Neural progenitor cell (in vitro differentiated cells): ENCODE measurements at regions not wholly inside any gene's neighbourhood (a gene's known extent, or its start where the extent isn't known, plus 50 kb on each side); places are given as distances from the start of the nearest gene placed in this dataset.

Source experiments
- DNase-seq: peaks from one replicate; pipeline ENCODE4 v3.0.0-alpha.2; 2016; ENCODE audit warnings: low spot score
- H2AFZ ChIP-seq: fragments of 200-600 bp; sonication (generic); replicated peaks from 2 replicates; pipeline ENCODE4 v1.6.1; 2016; ENCODE audit warnings: antibody characterized with exemption
- H3F3A ChIP-seq: fragments of 200-600 bp; sonication (generic); 2 replicates; pipeline ENCODE4 v1.6.1; 2016; ENCODE audit warnings: antibody characterized with exemption, low read depth
- H3K27ac ChIP-seq: fragments of 200-600 bp; sonication (generic); 2 replicates; pipeline ENCODE4 v1.5.1; 2016; ENCODE audit warnings: mild to moderate bottlenecking
- H3K27me3 ChIP-seq: fragments of 200-600 bp; sonication (generic); 2 replicates; pipeline ENCODE4 v1.6.1; 2016; ENCODE audit warnings: mild to moderate bottlenecking, moderate library complexity
- H3K36me3 ChIP-seq: fragments of 200-600 bp; sonication (generic); 2 replicates; pipeline ENCODE4 v1.5.1; 2016
- H3K4me1 ChIP-seq: fragments of 200-600 bp; sonication (generic); 2 replicates; pipeline ENCODE4 v1.6.1; 2016; ENCODE audit warnings: mixed run types
- H3K4me2 ChIP-seq: fragments of 200-600 bp; sonication (generic); 2 replicates; pipeline ENCODE4 v1.6.1; 2016
- H3K4me3 ChIP-seq: fragments of 200-600 bp; sonication (generic); 2 replicates; pipeline ENCODE4 v1.5.1; 2016
- H3K79me2 ChIP-seq: fragments of 200-600 bp; sonication (generic); 2 replicates; pipeline ENCODE4 v1.6.1; 2016; ENCODE audit warnings: low read depth
- H3K9ac ChIP-seq: fragments of 200-600 bp; sonication (generic); 2 replicates; pipeline ENCODE4 v1.6.1; 2016
- H3K9me3 ChIP-seq: fragments of 200-600 bp; sonication (generic); 2 replicates; pipeline ENCODE4 v1.5.1; 2016; ENCODE audit warnings: low read depth
- H4K20me1 ChIP-seq: fragments of 200-600 bp; sonication (generic); 2 replicates; pipeline ENCODE4 v1.6.1; 2016; ENCODE audit warnings: low read depth
- H3K27ac Mint-ChIP-seq: 3 replicates; pipeline ENCODE4 v1.8.0; 2021; ENCODE audit warnings: mixed read lengths
- H3K27me3 Mint-ChIP-seq: 2 replicates; pipeline ENCODE4 v1.8.0; 2022; ENCODE audit warnings: low read depth, mild to moderate bottlenecking, inconsistent platforms, moderate library complexity, mixed read lengths; ENCODE audit not compliant: insufficient read depth
- H3K36me3 Mint-ChIP-seq: 3 replicates; pipeline ENCODE4 v1.8.0; 2021; ENCODE audit warnings: mixed read lengths
- H3K4me1 Mint-ChIP-seq: 3 replicates; pipeline ENCODE4 v1.8.0; 2021; ENCODE audit warnings: mixed read lengths
- H3K4me3 Mint-ChIP-seq: 3 replicates; pipeline ENCODE4 v1.8.0; 2021; ENCODE audit warnings: mild to moderate bottlenecking, moderate library complexity, mixed read lengths
- H3K9me3 Mint-ChIP-seq: 3 replicates; pipeline ENCODE4 v1.8.0; 2020; ENCODE audit warnings: mixed read lengths
- EZH2 ChIP-seq: fragments of 200-600 bp; sonication (generic); IDR thresholded peaks from 2 replicates; pipeline ENCODE4 v1.6.1; 2017; ENCODE audit warnings: antibody characterized with exemption, mild to moderate bottlenecking, moderate library complexity
- EZH2phosphoT487 ChIP-seq: fragments of 200-600 bp; sonication (generic); IDR thresholded peaks from 2 replicates; pipeline ENCODE4 v1.6.1; 2017; ENCODE audit warnings: antibody characterized with exemption
- TF ChIP-seq, protein P1 (sequence below): fragments of 200-600 bp; sonication (generic); IDR thresholded peaks from 2 replicates; pipeline ENCODE4 v1.5.1; 2017; ENCODE audit warnings: antibody characterized with exemption, mild to moderate bottlenecking

DNA sequence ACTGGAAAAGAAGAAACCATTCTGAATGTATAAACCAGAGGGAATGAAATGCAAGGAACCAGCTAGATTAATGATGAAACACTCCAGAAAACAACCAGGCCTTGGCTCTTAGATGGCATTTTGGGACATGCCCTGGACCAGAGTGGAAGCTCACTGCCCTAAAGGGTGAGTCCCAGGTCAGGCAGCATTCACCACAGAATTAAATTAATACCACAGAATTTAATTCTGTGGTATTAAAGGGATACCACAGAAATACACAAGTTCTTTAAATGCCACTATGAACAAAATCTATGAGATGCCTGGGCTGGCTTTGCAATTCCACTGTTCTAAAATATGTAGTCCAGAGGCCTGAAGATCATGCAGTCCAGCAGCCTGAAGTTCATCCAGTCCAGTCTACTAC lies 122.3 kb upstream of the KYNU start:
- Mint-ChIP-seq H3K4me3 (no peak overlapping the region), H3K4me1 (no peaks in the 10 kb centered on the region), H3K36me3 (no peaks in the 10 kb centered on the region), H3K27ac (no peak overlapping the region), H3K9me3 (no peaks in the 10 kb centered on the region), H3K27me3 (no peaks in the 10 kb centered on the region)
- Histone ChIP-seq H3K27ac (no peak overlapping the region), H3F3A (no peaks in the 10 kb centered on the region), H3K4me3 (no peak overlapping the region), H3K4me1 (no peaks in the 10 kb centered on the region), H3K9me3 (no peaks in the 10 kb centered on the region), H3K27me3 (no peaks in the 10 kb centered on the region), H3K79me2 (no peaks in the 10 kb centered on the region), H4K20me1 (no peaks in the 10 kb centered on the region), H3K36me3 (no peaks in the 10 kb centered on the region), H3K9ac (no peak overlapping the region), H3K4me2 (no peak overlapping the region), H2AFZ (no peak overlapping the region)
- DNase-seq = no peak
- no peak for TF ChIP-seq EZH2
- TF ChIP-seq EZH2phosphoT487 = no peak
- TF ChIP-seq, protein P1, sequence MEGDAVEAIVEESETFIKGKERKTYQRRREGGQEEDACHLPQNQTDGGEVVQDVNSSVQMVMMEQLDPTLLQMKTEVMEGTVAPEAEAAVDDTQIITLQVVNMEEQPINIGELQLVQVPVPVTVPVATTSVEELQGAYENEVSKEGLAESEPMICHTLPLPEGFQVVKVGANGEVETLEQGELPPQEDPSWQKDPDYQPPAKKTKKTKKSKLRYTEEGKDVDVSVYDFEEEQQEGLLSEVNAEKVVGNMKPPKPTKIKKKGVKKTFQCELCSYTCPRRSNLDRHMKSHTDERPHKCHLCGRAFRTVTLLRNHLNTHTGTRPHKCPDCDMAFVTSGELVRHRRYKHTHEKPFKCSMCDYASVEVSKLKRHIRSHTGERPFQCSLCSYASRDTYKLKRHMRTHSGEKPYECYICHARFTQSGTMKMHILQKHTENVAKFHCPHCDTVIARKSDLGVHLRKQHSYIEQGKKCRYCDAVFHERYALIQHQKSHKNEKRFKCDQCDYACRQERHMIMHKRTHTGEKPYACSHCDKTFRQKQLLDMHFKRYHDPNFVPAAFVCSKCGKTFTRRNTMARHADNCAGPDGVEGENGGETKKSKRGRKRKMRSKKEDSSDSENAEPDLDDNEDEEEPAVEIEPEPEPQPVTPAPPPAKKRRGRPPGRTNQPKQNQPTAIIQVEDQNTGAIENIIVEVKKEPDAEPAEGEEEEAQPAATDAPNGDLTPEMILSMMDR = no peak

DNA sequence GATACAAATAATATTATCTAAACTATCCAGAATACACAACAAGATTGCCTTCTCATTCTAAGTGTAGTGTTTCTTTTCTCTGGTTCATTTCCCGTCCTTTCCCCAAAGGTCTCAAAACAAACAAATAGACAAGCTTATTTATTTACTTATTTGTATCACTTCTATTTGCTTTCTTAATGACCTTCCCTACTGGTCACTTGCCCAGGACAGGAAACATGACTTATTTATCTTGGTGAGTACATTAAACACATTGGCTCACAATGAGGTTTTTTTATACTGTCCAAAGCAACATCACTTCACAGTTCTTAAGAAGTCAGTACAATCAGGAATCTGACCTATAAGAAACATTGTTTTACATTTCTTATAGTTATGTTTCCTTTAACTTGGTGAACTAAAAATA lies 123.3 kb upstream of the KYNU start:
- no peaks in the 10 kb centered on the region for H3K79me2 ChIP-seq
- H3K4me2 ChIP-seq = no peak overlapping the region
- no peak overlapping the region for H3K9ac ChIP-seq
- H2AFZ ChIP-seq = no peak overlapping the region
- Mint-ChIP-seq H3K4me1 (no peaks in the 10 kb centered on the region), H3K4me3 (no peak overlapping the region), H3K27ac (no peak overlapping the region), H3K36me3 (no peaks in the 10 kb centered on the region), H3K9me3 (no peaks in the 10 kb centered on the region), H3K27me3 (no peaks in the 10 kb centered on the region)
- H3K27ac ChIP-seq = no peak overlapping the region
- no peak for DNase-seq
- H3K9me3 ChIP-seq = no peaks in the 10 kb centered on the region
- no peaks in the 10 kb centered on the region for H3K27me3 ChIP-seq
- H3K4me3 ChIP-seq = no peak overlapping the region
- no peaks in the 10 kb centered on the region for H3K4me1 ChIP-seq
- TF ChIP-seq EZH2phosphoT487 (no peak), EZH2 (no peak)
- TF ChIP-seq, protein P1 = no peak
- no peaks in the 10 kb centered on the region for H3K36me3 ChIP-seq
- H4K20me1 ChIP-seq = no peaks in the 10 kb centered on the region
- H3F3A ChIP-seq = no peaks in the 10 kb centered on the region

DNA sequence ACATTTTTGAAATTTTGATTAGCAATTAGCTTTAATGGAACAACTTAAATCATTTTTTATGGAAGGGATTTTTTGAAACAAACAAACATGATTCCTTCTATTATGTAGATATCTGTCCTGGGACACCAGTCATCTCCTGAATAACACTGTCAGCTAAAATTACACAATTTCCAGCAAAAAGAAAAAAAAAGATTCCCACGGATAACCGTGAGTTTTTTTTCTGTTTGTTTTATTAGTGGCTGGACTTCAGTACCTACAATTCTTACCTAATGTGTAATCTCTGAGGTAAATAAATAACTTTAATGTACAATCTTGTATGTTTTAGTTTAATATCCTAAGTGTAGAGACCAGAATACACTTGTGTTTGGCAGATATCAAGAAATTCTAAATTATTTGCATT lies 126.6 kb upstream of the KYNU start:
- no peaks in the 10 kb centered on the region for H3K36me3 Mint-ChIP-seq
- H4K20me1 ChIP-seq = no peaks in the 10 kb centered on the region
- no peaks in the 10 kb centered on the region for H3F3A ChIP-seq
- no peak overlapping the region for H3K4me3 ChIP-seq
- H2AFZ ChIP-seq = no peak overlapping the region
- no peaks in the 10 kb centered on the region for H3K27me3 Mint-ChIP-seq
- no peak overlapping the region for H3K27ac ChIP-seq
- no peak overlapping the region for H3K27ac Mint-ChIP-seq
- no peaks in the 10 kb centered on the region for H3K79me2 ChIP-seq
- H3K4me1 ChIP-seq = no peaks in the 10 kb centered on the region
- no peaks in the 10 kb centered on the region for H3K9me3 Mint-ChIP-seq
- no peak overlapping the region for H3K4me3 Mint-ChIP-seq
- H3K9me3 ChIP-seq = no peaks in the 10 kb centered on the region
- no peak overlapping the region for H3K4me2 ChIP-seq
- H3K36me3 ChIP-seq = no peaks in the 10 kb centered on the region
- H3K27me3 ChIP-seq = no peaks in the 10 kb centered on the region
- H3K4me1 Mint-ChIP-seq = no peaks in the 10 kb centered on the region
- no peak for DNase-seq
- H3K9ac ChIP-seq = no peak overlapping the region
- TF ChIP-seq, protein P1 = no peak
- TF ChIP-seq EZH2phosphoT487 (no peak), EZH2 (no peak)
